ENCODE measurements at regions not wholly inside any gene's neighbourhood (a gene's known extent, or its start where the extent isn't known, plus 50 kb on each side); places are given as distances from the start of the nearest gene placed in this dataset.

GRCh38 chr11:134784568-134784967 is 372.5 kb upstream of the B3GAT1 start:
- H2BK15ac ChIP-seq (ENCODE audit: low read depth, low read length) = no peak overlapping the region
- H3K4me2 ChIP-seq (ENCODE audit: insufficient read depth, insufficient read length, low read length) = no peak overlapping the region
- H2BK20ac ChIP-seq (ENCODE audit: low read depth, low read length, poor library complexity, severe bottlenecking) = no peak overlapping the region
- DNase-seq = no peak
- Mint-ChIP-seq H3K4me3 (no peak overlapping the region), H3K4me1 (no peaks in the 10 kb centered on the region), H3K27me3 (ENCODE audit: low read depth) (peaks cover 47% of the 10 kb centered on the region), H3K9me3 (no peaks in the 10 kb centered on the region), H3K36me3 (ENCODE audit: insufficient read depth in 1 of 3, low read depth in 3 of 3) (no peaks in the 10 kb centered on the region), H3K27ac (no peak overlapping the region)
- no peak overlapping the region for H3K18ac ChIP-seq (ENCODE audit: insufficient read length, low read depth, low read length)
- no peaks in the 10 kb centered on the region; the same call in 1 of the 2 replicates for H3K27me3 ChIP-seq (ENCODE audit: insufficient read depth, low read length)
- no peaks in the 10 kb centered on the region for H4K20me1 ChIP-seq (ENCODE audit: control insufficient read depth, insufficient read depth, insufficient read length)
- no peak overlapping the region for H3K4ac ChIP-seq (ENCODE audit: low read depth, low read length)
- H3K79me1 ChIP-seq (ENCODE audit: insufficient read depth, low read depth, low read length, poor library complexity, severe bottlenecking) = no peaks in the 10 kb centered on the region
- no peak overlapping the region for H3K23ac ChIP-seq (ENCODE audit: insufficient read length, low read depth, low read length)
- no peaks in the 10 kb centered on the region for H3K9me3 ChIP-seq (ENCODE audit: control insufficient read depth, low read depth, low read length)
- H2BK120ac ChIP-seq (ENCODE audit: low read depth, low read length, poor library complexity, severe bottlenecking) = no peak overlapping the region
- H2BK5ac ChIP-seq (ENCODE audit: insufficient read length, low read length) = no peak overlapping the region
- no peaks in the 10 kb centered on the region for H3K23me2 ChIP-seq (ENCODE audit: insufficient read length, low read depth, low read length, poor library complexity, severe bottlenecking)
- H3T11ph ChIP-seq (ENCODE audit: low read length) = no peak overlapping the region
- no peak overlapping the region for H3K56ac ChIP-seq (ENCODE audit: insufficient read length, low read depth, low read length)
- TF ChIP-seq CTCF (conservative IDR thresholded peaks at IDR 0.05) = no peak
- no peak overlapping the region for H3K14ac ChIP-seq (ENCODE audit: insufficient read depth, low read length)
- H3K79me2 ChIP-seq (ENCODE audit: insufficient read depth, low read length) = no peaks in the 10 kb centered on the region
- no peak overlapping the region for H3K9ac ChIP-seq (ENCODE audit: extremely low read depth, insufficient read length, low read length)
- no peak overlapping the region for H2AFZ ChIP-seq (ENCODE audit: low read length)
- no peak overlapping the region for H4K91ac ChIP-seq (ENCODE audit: insufficient read length, low read depth, low read length)
- no CpG with 5 or more reads among the region's 4 CpGs for whole genome bisulfite sequencing (ENCODE audit: extremely low coverage, insufficient read length, low lambda C conversion rate)
- no peak overlapping the region for H2BK12ac ChIP-seq (ENCODE audit: insufficient read length, low read depth, low read length)
- H4K8ac ChIP-seq (replicated peaks; ENCODE audit: insufficient read length, low read depth, low read length) = no peak overlapping the region
- H3K4me1 ChIP-seq (ENCODE audit: insufficient read depth, low read length) = no peaks in the 10 kb centered on the region
- no peak overlapping the region for H2AK5ac ChIP-seq (ENCODE audit: insufficient read length, low read length)
- H3K27ac ChIP-seq (ENCODE audit: insufficient read length, low read depth, low read length) = no peak overlapping the region
- H4K5ac ChIP-seq (ENCODE audit: insufficient read length, low read depth, low read length) = no peak overlapping the region
